ENCODE measurements at regions not wholly inside any gene's neighbourhood (a gene's known extent, or its start where the extent isn't known, plus 50 kb on each side); places are given as distances from the start of the nearest gene placed in this dataset.

- TF ChIP-seq, protein P1, sequence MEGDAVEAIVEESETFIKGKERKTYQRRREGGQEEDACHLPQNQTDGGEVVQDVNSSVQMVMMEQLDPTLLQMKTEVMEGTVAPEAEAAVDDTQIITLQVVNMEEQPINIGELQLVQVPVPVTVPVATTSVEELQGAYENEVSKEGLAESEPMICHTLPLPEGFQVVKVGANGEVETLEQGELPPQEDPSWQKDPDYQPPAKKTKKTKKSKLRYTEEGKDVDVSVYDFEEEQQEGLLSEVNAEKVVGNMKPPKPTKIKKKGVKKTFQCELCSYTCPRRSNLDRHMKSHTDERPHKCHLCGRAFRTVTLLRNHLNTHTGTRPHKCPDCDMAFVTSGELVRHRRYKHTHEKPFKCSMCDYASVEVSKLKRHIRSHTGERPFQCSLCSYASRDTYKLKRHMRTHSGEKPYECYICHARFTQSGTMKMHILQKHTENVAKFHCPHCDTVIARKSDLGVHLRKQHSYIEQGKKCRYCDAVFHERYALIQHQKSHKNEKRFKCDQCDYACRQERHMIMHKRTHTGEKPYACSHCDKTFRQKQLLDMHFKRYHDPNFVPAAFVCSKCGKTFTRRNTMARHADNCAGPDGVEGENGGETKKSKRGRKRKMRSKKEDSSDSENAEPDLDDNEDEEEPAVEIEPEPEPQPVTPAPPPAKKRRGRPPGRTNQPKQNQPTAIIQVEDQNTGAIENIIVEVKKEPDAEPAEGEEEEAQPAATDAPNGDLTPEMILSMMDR (conservative IDR thresholded peaks at IDR 0.05; ENCODE audit: low read length), result no peak
- TF ChIP-seq EZH2phosphoT487 (IDR thresholded peaks at IDR 0.05; ENCODE audit: borderline replicate concordance), result no peak
These were observed 229.2 kb upstream of the MME start for GRCh38 chr3:154850921-154851320.
